Neuronal stem cell (in vitro differentiated cells): ENCODE measurements at regions not wholly inside any gene's neighbourhood (a gene's known extent, or its start where the extent isn't known, plus 50 kb on each side); places are given as distances from the start of the nearest gene placed in this dataset.

Experiments
- DNase-seq: peaks from one replicate; pipeline ENCODE4 v3.0.0-alpha.2; 2013; ENCODE audit warnings: low spot score
- H2AFZ ChIP-seq: one replicate; pipeline ENCODE4 v1.6.1; 2013; ENCODE audit warnings: mild to moderate bottlenecking, low read length, inconsistent platforms
- H2AK5ac ChIP-seq: 2 replicates; pipeline ENCODE4 v1.6.1; 2013; ENCODE audit warnings: low read depth, mild to moderate bottlenecking, inconsistent platforms, low read length, moderate library complexity, mixed read lengths
- H2BK120ac ChIP-seq: 2 replicates; pipeline ENCODE4 v1.6.1; 2013; ENCODE audit warnings: low read depth, mild to moderate bottlenecking, inconsistent platforms, low read length, moderate library complexity, mixed read lengths
- H2BK12ac ChIP-seq: one replicate; pipeline ENCODE4 v1.6.1; 2013; ENCODE audit warnings: low read length, inconsistent platforms
- H2BK15ac ChIP-seq: 2 replicates; pipeline ENCODE4 v1.6.1; 2013; ENCODE audit warnings: mild to moderate bottlenecking, low read length, inconsistent platforms, mixed read lengths
- H2BK5ac ChIP-seq: one replicate; pipeline ENCODE4 v1.6.1; 2013; ENCODE audit warnings: inconsistent platforms, mild to moderate bottlenecking, low read length, moderate library complexity
- H3K14ac ChIP-seq: one replicate; pipeline ENCODE4 v1.6.1; 2013; ENCODE audit warnings: low read length, inconsistent platforms
- H3K18ac ChIP-seq: 2 replicates; pipeline ENCODE4 v1.6.1; 2013; ENCODE audit warnings: low read length, inconsistent platforms
- H3K23ac ChIP-seq: 2 replicates; pipeline ENCODE4 v1.6.1; 2013; ENCODE audit warnings: low read depth, mild to moderate bottlenecking, mixed read lengths, low read length, inconsistent platforms; ENCODE audit not compliant: poor library complexity
- H3K27ac ChIP-seq: replicated peaks from 3 replicates; pipeline ENCODE4 v1.5.1; 2013; ENCODE audit warnings: low read length, inconsistent platforms
- H3K27me3 ChIP-seq, 3 experiments: 2 replicates each; pipeline ENCODE4 v1.6.1; 2013; ENCODE audit warnings: low read length in 3 of 3, mild to moderate bottlenecking in 2 of 3, inconsistent platforms in 1 of 3, low read depth in 1 of 3, mixed read lengths in 1 of 3, moderate library complexity in 1 of 3; ENCODE audit not compliant: control insufficient read depth in 3 of 3, insufficient read depth in 3 of 3
- H3K36me3 ChIP-seq, 2 donors: replicated peaks in 1 of 2; 2 replicates each; pipeline ENCODE4 v1.6.1; 2013; ENCODE audit warnings: low read length in 2 of 2; ENCODE audit not compliant: control insufficient read depth in 2 of 2, insufficient read depth in 2 of 2
- H3K4ac ChIP-seq: 2 replicates; pipeline ENCODE4 v1.6.1; 2013; ENCODE audit warnings: inconsistent platforms, mild to moderate bottlenecking, low read length, moderate library complexity
- H3K4me1 ChIP-seq, 2 donors: 1 replicate in 1 of 2; 2 replicates in 1 of 2; pipeline ENCODE4 v1.6.1; 2013; ENCODE audit warnings: low read length in 2 of 2, low read depth in 1 of 2; ENCODE audit not compliant: control insufficient read depth in 2 of 2, insufficient read depth in 1 of 2
- H3K4me2 ChIP-seq: one replicate; pipeline ENCODE4 v1.6.1; 2013; ENCODE audit warnings: mild to moderate bottlenecking, low read length, inconsistent platforms; ENCODE audit not compliant: insufficient read depth, poor library complexity, severe bottlenecking
- H3K4me3 ChIP-seq, 2 donors: 2 replicates each; pipeline ENCODE4 v1.5.1; 2013; ENCODE audit warnings: low read length in 2 of 2, mild to moderate bottlenecking in 2 of 2, inconsistent platforms in 1 of 2, moderate library complexity in 1 of 2
- H3K79me1 ChIP-seq: one replicate; pipeline ENCODE4 v1.6.1; 2013; ENCODE audit warnings: low read depth, mild to moderate bottlenecking, inconsistent platforms, low read length, moderate library complexity
- H3K9ac ChIP-seq: one replicate; pipeline ENCODE4 v1.6.1; 2013; ENCODE audit warnings: mild to moderate bottlenecking, low read depth, low read length, inconsistent platforms; ENCODE audit not compliant: poor library complexity
- H3K9me3 ChIP-seq, 2 donors: replicated peaks in 1 of 2; 2 replicates each; pipeline versions ENCODE3 to v1.6.1; 2013; ENCODE audit warnings: low read length in 2 of 2, mild to moderate bottlenecking in 2 of 2, inconsistent platforms in 1 of 2, low read depth in 1 of 2, mixed read lengths in 1 of 2, moderate library complexity in 1 of 2; ENCODE audit not compliant: control insufficient read depth in 2 of 2, insufficient read depth in 1 of 2
- H4K8ac ChIP-seq: one replicate; pipeline ENCODE4 v1.6.1; 2013; ENCODE audit warnings: low read depth, mild to moderate bottlenecking, inconsistent platforms, low read length, moderate library complexity
- H4K91ac ChIP-seq: one replicate; pipeline ENCODE4 v1.6.1; 2013; ENCODE audit warnings: low read length, low read depth, mild to moderate bottlenecking, inconsistent platforms; ENCODE audit not compliant: poor library complexity
- WGBS, 2 donors: extraction: QIAGEN DNeasy Blood & Tissue Kit; methylation state at CpG; one replicate each; pipeline ENCODE4 v1.1.7; 2013; ENCODE audit warnings: missing lambda C conversion rate in 2 of 2, mixed read lengths in 1 of 2; ENCODE audit not compliant: insufficient read length in 2 of 2, insufficient replicate concordance in 1 of 2; ENCODE audit errors: extremely low coverage in 2 of 2; 5-methylcytosine and 5-hydroxymethylcytosine counted together

DNA sequence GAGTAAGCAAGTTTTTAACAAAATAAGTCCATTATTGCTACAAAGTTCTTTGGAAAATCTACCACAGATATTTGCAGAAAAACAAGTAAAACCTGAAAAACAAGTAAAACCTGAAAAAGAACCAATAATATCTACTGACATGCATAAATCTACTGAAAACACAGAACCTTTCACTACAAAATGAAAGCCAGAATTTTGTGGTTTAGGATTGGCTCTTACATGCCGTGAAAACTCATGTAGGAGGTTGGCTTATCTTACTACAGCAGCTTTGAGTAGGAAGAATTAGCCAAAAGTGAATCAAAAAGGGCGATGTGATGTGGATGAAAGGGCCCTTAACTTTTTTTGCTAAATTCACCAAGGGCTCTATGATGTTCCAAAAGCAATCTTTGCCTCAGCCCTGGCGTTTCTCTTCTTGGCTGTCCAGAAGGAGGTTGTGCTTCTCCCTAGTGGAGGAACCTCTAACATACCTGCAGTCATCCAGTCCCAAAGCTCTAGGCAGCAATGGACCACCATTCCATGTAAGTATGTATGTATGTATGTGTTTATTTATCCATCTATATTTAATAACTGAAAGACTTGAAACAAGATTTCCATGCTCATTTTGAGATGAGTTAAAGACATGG lies 93.5 kb upstream of the ZNF804B start:
- H3K4me3 ChIP-seq = no peak overlapping the region
- no peaks in the 10 kb centered on the region for H3K9me3 ChIP-seq
- no peaks in the 10 kb centered on the region for H3K27me3 ChIP-seq
- no peak overlapping the region for H3K4ac ChIP-seq
- no peaks in the 10 kb centered on the region for H3K36me3 ChIP-seq
- no peaks in the 10 kb centered on the region for H3K79me1 ChIP-seq
- H3K23ac ChIP-seq = no peak overlapping the region
- no peak overlapping the region for H4K8ac ChIP-seq
- no peak overlapping the region for H3K18ac ChIP-seq
- no peak overlapping the region for H2BK15ac ChIP-seq
- H3K14ac ChIP-seq = no peak overlapping the region
- DNase-seq = no peak
- no peak overlapping the region for H4K91ac ChIP-seq
- H2AK5ac ChIP-seq = no peak overlapping the region
- no peak overlapping the region for H2BK5ac ChIP-seq
- H2AFZ ChIP-seq = no peak overlapping the region
- H3K4me2 ChIP-seq = no peak overlapping the region
- H3K4me1 ChIP-seq = peaks cover 0 to 5% of the 10 kb centered on the region in 2 donors
- no peak overlapping the region for H2BK12ac ChIP-seq
- H3K27ac ChIP-seq = no peak overlapping the region
- H2BK120ac ChIP-seq = no peak overlapping the region
- no CpG with 5 or more reads among the region's 3 CpGs for WGBS, 2 donors
- no peak overlapping the region for H3K9ac ChIP-seq

DNA sequence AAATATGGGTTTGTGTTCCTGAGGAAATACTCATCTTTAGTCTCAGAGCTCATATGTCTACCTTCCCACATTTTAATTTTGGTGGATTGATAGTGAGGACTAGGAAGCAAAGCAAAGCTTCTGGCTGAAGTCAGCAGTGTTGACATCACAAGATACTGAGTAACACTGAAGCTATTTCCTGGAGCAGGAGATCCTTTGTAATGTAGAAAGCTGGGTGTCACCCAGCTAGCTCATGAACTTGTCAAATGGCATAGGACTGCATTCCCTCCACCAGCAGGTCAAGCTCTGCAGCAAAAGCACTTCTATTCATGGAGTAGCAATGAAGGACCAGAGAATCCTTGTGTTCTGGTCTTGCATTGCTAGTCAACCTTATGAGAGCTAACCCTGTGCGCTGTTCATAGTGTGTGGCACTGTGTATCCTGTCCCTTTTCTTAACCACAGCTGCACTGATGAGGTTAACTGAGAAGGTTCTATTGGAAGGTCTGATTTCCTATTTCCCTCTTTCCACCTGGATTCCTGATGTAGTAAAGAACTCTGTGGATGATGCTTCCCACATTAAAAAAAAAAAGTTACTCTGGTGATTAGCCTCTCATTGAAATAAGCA lies 94.8 kb upstream of the ZNF804B start:
- no peak for DNase-seq
- peak overlapping the region; percentile 2 for H3K14ac ChIP-seq
- no peak overlapping the region for H3K4me3 ChIP-seq
- H3K79me1 ChIP-seq = no peaks in the 10 kb centered on the region
- H3K23ac ChIP-seq = no peak overlapping the region
- H3K4me2 ChIP-seq = no peak overlapping the region
- H2AK5ac ChIP-seq = no peak overlapping the region
- no peak overlapping the region for H2BK5ac ChIP-seq
- no peak overlapping the region for H4K91ac ChIP-seq
- H3K36me3 ChIP-seq = no peaks in the 10 kb centered on the region
- no peak overlapping the region for H3K27ac ChIP-seq
- no peak overlapping the region for H3K18ac ChIP-seq
- no peak overlapping the region for H2BK120ac ChIP-seq
- H3K4ac ChIP-seq = no peak overlapping the region
- peak overlapping the region; percentile 48 for H2AFZ ChIP-seq
- H3K9me3 ChIP-seq = no peaks in the 10 kb centered on the region
- H4K8ac ChIP-seq = no peak overlapping the region
- no peak overlapping the region for H2BK12ac ChIP-seq
- no peak overlapping the region for H2BK15ac ChIP-seq
- H3K27me3 ChIP-seq = no peaks in the 10 kb centered on the region
- no CpG with 5 or more reads among the region's 1 CpG for WGBS, 2 donors
- no peak overlapping the region for H3K9ac ChIP-seq
- peaks cover 0 to 5% of the 10 kb centered on the region in 2 donors for H3K4me1 ChIP-seq

DNA sequence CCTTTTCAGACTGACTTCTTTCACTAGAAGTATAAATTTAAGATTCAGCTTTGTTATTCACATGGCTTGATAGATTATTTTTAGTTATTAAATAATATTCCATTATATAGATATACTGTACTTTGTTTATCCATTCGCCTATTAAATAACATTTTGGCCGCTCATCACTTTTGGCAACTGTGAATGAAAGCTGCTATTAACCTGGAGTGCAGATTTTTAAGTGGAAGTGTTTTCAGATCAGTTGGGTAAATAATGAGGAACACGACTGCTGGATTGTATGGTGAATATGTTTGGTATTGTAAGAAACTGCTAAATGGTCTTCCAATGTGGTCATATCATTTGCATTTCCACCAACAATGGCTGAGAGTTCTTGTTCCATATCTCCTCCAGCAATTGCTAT lies 97.6 kb upstream of the ZNF804B start:
- Histone ChIP-seq H3K4ac (no peak overlapping the region), H2BK15ac (no peak overlapping the region), H3K9me3 (no peaks in the 10 kb centered on the region), H2AFZ (no peak overlapping the region), H3K14ac (no peak overlapping the region), H3K4me3 (no peak overlapping the region), H3K4me2 (no peak overlapping the region), H3K36me3 (no peaks in the 10 kb centered on the region), H3K18ac (no peak overlapping the region), H2BK120ac (no peak overlapping the region), H3K27ac (no peak overlapping the region), H2BK12ac (no peak overlapping the region), H3K79me1 (no peaks in the 10 kb centered on the region), H3K27me3 (no peaks in the 10 kb centered on the region), H4K91ac (no peak overlapping the region), H3K4me1 (peaks cover 0 to 5% of the 10 kb centered on the region in 2 donors), H3K9ac (no peak overlapping the region), H2BK5ac (no peak overlapping the region), H4K8ac (no peak overlapping the region), H2AK5ac (no peak overlapping the region), H3K23ac (no peak overlapping the region)
- no peak for DNase-seq
- no CpG with 5 or more reads among the region's 3 CpGs for WGBS, 2 donors

DNA sequence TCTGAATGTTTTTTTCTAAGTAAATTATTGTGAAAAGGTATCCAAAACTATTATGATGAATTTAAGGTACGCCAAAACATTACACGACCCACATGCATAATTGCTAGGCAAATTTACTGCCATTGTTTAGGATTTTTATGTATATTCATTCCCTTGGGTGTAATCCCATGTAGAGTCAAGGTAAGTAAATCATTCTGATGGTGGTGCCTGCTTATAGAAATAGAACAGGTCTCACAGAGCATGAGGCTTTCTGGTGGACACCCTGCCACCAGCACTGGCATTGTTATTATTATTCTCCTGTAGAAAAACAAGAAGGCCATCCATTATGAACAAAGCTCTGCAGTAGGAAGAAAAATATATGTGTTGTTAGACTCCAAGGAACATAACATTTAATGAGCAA lies 111.7 kb upstream of the ZNF804B start:
- no peak overlapping the region for H4K91ac ChIP-seq
- no peaks in the 10 kb centered on the region for H3K36me3 ChIP-seq
- no peak overlapping the region for H3K23ac ChIP-seq
- WGBS, 2 donors = no CpG with 5 or more reads among the region's 2 CpGs
- H2BK15ac ChIP-seq = no peak overlapping the region
- no peak overlapping the region for H4K8ac ChIP-seq
- no peak for DNase-seq
- H3K79me1 ChIP-seq = no peaks in the 10 kb centered on the region
- H2AFZ ChIP-seq = no peak overlapping the region
- no peak overlapping the region for H2BK5ac ChIP-seq
- no peak overlapping the region for H2BK120ac ChIP-seq
- H3K9me3 ChIP-seq = peaks cover 0 to 3% of the 10 kb centered on the region in 2 donors
- H3K18ac ChIP-seq = no peak overlapping the region
- H3K4ac ChIP-seq = no peak overlapping the region
- no peak overlapping the region for H3K4me3 ChIP-seq
- no peak overlapping the region for H2BK12ac ChIP-seq
- H3K14ac ChIP-seq = no peak overlapping the region
- H3K4me2 ChIP-seq = no peak overlapping the region
- H3K27ac ChIP-seq = no peak overlapping the region
- H2AK5ac ChIP-seq = no peak overlapping the region
- H3K9ac ChIP-seq = no peak overlapping the region
- no peaks in the 10 kb centered on the region for H3K27me3 ChIP-seq
- H3K4me1 ChIP-seq = no peaks in the 10 kb centered on the region
